T-helper 1 cell treated with Interleukin-12 subunit alpha and Interleukin-12 subunit beta and Interleukin-4 antibody, amounts not matched to agents 30 ng/mL and 1 ng/mL, for 36 hours (primary cell): ENCODE measurements at regions not wholly inside any gene's neighbourhood (a gene's known extent, or its start where the extent isn't known, plus 50 kb on each side); places are given as distances from the start of the nearest gene placed in this dataset.

Experiments used
- intact Hi-C: fragments of 100-400 bp; cut with micrococcal nuclease; formaldehyde crosslinking; loops from one replicate; pipeline ENCODE4 v1.15.1; 2024

GRCh38 chr6:133827766-133828165 is 61.1 kb upstream of the TCF21 start:
- intact Hi-C loops = no loop called here

GRCh38 chr6:133833949-133834359 is 55.0 kb upstream of the TCF21 start:
- intact Hi-C loops = no loop called here

- intact Hi-C loops = loop anchor here (5.0 kb wide), 1 partner anchor 267 kb away; no protein-coding TSS in a partner anchor
Measured at GRCh38 chr6:133834472-133835170, 54.3 kb upstream of the TCF21 start.

- intact Hi-C loops = loop anchor here (5.0 kb wide), 1 partner anchor 269 kb away; no protein-coding TSS in a partner anchor
Measured at GRCh38 chr6:133835901-133836300, 53.0 kb upstream of the TCF21 start.

GRCh38 chr6:133837801-133838349 is 51.0 kb upstream of the TCF21 start:
- intact Hi-C loops = loop anchor here (1.0 to 5.0 kb wide), 4 partner anchors 78 to 271 kb away; no protein-coding TSS in a partner anchor
